Effector CD4-positive, alpha-beta T cell (primary cell): ENCODE measurements at regions not wholly inside any gene's neighbourhood (a gene's known extent, or its start where the extent isn't known, plus 50 kb on each side); places are given as distances from the start of the nearest gene placed in this dataset.
"Not testable (repeated sequence)": the region's sequence is repeated elsewhere in the genome, so short reads cannot be mapped to it uniquely, and the experiment has no call there.

ENCODE experiments used
- DNase-seq: peaks from one replicate; pipeline ENCODE4 v3.0.0-alpha.2; 2020

GRCh38 chr3:75395580-75396315, 268.4 kb upstream of the FRG2C start:
- DNase-seq = no peak

GRCh38 chr3:75396316-75396802, 267.8 kb upstream of the FRG2C start:
- DNase-seq = no peak

- not testable (repeated sequence) for DNase-seq
Measured at GRCh38 chr3:75397486-75397885, 266.6 kb upstream of the FRG2C start.

DNA sequence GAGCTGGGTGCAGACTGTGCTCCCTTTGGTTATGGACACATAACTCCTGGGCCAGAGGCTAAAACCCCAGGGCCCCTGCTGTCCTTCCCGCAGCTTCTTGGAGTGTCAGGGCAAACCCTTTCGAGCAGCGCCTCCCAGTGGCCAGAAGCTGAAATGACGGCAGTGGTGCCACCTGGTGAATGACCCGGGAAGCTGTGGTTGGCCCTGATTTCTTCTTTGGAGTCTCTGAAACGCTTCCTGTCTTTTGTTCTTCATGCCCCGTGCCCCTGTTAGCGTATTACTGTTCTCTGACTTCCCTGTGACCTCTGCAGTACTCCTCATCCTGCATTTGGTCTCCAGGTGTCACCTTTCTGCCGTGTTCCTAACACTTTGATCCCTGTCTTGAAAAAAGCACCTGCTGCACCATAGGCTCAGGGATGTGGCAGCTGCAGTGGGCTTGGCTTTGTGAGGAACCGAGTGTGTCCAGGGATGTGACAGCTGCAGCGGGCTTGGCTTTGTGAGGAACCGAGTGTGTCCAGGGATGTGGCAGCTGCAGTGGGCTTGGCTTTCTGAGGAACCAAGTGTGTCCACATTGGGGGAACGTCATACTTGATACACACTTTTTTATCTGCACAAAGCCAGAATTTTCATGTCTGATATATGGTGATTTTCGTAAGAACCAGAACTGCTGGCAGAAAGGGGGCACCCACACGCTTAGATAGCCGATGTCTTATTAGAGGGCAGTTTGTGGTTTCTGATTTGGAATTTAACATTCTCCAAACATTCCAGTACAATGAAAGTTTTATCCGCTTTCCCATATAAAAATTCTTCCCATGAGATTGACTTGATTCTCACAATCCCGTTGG, 241.8 kb upstream of the FRG2C start:
- DNase-seq = peak; percentile 12

DNA sequence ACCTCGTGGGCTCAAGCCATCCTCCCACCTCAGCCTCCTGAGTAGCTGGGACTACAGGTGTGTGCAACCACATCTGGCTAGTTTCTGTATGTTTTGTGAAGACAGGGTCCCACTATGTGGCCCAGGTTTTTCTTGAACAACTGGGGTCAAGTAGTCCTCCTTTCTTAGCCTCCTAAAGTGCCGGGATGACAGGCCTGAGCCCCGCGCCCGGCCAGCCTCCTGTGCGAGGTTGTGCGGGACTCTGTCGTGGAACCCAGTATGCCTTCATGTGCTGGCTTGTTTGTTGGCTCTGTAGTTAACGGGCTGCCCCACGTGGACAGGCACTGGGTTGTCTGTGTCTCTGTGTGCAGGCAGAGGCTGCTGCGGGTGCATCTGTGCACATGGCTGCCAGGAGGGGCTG, 238.7 kb upstream of the FRG2C start:
- DNase-seq = not testable (repeated sequence)

GRCh38 chr3:75427486-75427885, 236.6 kb upstream of the FRG2C start:
- not testable (repeated sequence) for DNase-seq

DNA sequence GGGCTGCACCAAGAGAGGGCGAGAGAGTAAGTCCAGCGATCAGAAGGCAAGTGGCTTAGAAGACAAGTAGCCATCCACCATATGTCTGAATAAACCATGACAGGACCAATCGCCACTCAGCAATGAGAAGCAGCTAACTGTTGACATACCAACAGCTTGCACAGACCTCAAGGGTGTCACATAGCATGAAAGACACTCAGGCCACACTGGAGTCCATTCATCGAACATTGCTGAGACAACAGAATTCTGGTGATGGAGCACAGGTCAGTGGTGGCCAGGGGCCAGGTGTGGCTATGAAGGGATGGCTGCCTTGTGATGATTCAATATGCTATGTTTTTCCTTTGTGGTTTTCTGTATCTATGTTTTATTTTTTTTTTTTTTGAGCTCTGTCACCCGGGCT, 236.2 kb upstream of the FRG2C start:
- DNase-seq = not testable (repeated sequence)

- DNase-seq = peak; percentile 52
Measured at GRCh38 chr3:75429561-75430220, 234.4 kb upstream of the FRG2C start.

- not testable (repeated sequence) for DNase-seq
Measured at GRCh38 chr3:75430406-75430805, 233.7 kb upstream of the FRG2C start.

DNA sequence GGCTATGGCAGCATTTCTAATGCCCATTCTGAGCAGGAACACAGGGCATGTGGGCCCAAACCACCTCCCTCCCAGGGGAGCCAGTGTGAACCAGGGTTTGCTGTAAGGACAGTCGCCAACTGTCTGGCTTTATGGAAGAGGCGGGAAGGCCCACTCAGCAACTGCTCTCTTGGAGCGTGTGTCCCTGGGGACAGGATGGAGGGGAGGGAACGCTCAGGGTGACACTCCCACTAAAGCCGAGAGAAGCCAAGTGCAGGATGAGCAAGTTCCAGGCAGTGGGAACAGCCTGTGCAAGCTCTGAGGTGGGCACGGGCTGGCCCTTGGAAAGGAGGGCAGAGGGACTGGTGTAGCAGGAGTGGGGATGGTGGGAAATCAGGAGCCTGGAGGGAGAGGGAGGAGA, 233.0 kb upstream of the FRG2C start:
- not testable (repeated sequence) for DNase-seq

DNA sequence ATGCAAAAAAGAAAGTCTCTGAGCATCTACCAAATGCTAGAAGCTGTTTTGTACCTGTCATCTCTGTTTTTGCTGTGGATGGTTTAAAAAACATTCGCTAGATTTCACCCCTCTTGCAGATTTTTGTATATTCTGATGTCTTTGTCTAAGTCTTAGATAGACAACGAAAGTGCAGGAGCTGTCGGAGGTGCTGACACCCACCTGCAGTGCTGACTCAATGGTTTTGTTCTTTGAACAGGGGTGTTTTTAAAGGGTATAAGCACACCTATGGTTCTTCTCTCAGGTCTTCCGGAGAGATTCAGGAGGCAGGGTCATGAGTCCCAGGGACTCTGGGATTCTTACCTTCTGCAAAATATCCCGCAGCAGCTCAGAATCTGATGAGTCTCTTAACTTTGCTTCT, 231.7 kb upstream of the FRG2C start:
- DNase-seq = not testable (repeated sequence)

GRCh38 chr3:75432885-75433284, 231.2 kb upstream of the FRG2C start:
- not testable (repeated sequence) for DNase-seq

- not testable (repeated sequence) for DNase-seq
Measured at GRCh38 chr3:75433295-75433694, 230.8 kb upstream of the FRG2C start.

- DNase-seq = peak; percentile 4
Measured at GRCh38 chr3:75434276-75434912, 229.7 kb upstream of the FRG2C start.

DNA sequence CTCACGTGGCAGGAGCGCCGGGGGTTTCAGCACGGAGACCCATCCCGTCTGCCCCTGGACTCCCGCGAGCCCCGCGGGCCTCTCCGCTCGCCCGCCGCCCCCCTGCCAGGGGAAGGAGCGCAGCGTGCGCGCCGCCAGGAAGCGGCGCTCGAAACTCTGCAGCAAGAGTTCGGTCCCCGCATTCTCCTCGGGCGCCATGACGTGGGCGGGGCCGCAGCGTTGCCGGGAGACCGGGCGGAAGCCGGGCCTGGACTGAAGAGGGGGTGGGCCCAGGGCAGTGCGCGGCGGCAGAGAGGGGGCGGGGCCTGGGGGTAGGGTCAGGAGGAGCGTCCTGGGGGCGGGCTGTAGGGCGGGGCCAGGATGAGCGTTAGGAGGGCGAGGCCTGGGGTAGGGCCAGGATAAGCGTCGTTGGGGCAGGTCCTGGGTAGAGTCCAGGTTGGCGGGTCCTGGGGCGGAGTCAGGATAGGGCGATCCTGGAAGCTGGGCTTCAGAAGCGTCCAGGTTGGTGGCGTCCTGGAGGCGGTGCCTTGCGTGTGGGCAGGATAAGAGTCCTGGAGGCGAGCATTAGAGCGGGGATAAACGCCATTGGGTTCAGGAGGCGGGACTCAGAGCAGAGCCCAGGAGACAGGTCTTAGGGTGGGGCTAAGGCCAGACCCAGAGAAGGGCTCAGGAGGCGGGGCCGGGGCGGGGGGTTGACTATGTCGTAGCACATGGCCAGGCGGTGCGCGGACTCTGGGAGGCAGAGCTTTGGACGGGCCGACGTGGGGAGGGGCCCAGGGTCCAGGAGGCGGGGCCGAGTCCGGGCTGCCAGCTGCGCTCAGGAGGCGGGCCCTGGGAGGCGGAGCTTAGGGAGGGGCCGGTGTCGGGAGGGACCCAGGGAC, 229.0 kb upstream of the FRG2C start:
- DNase-seq = peak; percentile 94

DNA sequence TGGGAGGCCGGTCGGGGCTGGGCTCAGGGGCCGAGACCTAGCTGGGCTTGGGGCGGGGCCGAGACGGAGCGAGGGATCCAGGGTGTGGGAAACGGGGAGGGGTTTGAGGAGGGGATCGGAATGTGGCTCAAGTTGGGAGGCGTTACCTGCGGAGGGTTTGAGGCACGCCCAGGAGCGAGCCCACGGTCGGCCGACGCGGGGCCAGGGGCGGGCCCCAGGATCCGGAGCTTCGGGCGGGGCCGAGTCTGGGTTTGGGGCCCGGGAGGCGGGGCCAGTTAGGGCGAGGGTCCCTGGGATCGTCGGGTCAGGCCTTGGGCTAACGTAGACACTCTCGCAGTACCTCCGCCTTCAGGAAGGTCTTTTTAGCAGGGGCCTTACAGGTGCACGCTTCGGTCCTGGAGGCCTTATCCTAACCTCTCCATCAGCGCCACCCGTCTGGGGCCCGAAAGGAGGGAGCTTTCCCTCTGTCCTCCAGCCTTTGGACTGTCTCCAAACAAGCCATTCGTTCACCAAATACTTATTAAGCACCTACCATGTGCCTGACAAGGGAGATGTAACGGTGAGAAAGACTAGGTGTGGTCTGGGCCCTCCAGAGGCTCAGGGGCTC, 228.2 kb upstream of the FRG2C start:
- DNase-seq = not testable (repeated sequence)

DNA sequence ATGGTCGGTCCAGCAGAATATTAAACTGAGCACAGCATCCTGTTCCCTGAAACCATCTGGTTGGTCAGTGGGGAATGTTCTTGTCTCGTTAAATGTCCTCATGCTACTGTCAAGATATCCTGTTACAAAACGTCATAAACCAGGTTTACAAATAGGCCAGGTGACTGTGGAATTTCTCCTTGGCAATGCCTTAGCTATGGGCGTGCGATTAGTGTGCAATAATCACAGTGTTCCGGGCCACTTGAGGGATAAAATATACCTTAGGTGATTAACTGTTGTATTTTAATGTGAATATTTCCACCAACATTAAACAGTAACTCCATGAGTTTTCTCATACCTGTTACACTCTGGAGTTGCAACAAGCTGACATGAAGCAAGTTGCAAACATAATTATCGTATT, 223.1 kb upstream of the FRG2C start:
- DNase-seq = not testable (repeated sequence)

DNA sequence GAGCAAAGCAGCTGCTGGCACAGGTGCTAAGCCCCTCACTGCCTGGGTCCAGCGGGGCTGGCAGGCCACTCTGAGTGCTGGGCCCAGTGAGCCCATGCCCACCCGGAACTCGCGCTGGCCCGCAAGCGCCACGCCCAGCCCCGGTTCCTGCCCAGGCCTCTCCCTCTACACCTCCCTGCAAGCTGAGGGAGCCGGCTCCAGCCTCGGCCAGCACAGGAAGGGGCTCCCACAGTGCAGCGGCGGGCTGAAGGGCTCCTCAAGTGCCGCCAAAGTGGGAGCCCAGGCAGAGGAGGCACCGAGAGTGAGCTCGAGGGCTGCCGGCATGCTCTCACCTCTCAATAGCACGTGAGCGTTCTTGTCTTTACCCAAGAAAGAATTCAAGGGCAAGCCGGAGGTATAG, 219.5 kb upstream of the FRG2C start:
- not testable (repeated sequence) for DNase-seq

DNA sequence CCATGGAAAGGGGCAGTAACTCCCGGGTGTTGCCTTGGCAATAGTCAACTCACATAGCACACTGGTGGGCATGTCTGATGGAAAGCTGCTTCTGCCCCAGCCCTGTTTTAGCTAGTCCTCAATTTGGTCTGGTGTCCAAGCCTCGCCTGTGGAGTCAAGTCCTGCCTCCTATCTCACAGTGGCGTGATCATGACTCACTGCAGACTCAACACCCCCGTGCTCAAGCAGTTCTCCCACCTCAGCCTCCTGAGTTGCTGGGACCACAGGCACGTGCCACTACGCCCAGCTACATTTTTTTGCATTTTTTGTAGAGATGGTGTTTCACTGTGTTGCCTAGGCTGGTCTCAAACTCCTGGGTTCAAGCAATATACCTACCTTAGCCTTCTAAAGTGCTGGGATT, 218.9 kb upstream of the FRG2C start:
- DNase-seq = not testable (repeated sequence)

DNA sequence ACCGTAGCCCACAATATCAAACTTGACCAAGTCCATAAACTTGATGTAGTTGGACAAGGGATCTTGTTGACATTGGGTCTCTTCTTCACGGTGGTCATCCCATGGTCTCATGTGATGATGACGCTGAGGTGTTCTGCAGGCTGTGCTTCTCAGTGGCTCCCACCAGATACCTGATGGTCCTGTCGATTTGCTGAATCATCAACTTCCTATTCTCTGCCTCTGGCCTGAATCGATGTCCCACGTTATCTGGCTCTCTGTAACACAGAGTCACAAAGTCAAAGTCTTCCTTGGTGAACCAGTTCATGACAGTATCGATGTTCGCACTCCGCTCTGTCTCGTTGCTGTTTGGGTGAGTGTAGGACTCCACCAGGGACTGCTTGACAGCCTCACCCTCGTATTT, 217.2 kb upstream of the FRG2C start:
- DNase-seq = not testable (repeated sequence)

- DNase-seq = not testable (repeated sequence)
Measured at GRCh38 chr3:75453328-75453727, 210.8 kb upstream of the FRG2C start.
